GM19467 (cell line): ENCODE measurements at regions not wholly inside any gene's neighbourhood (a gene's known extent, or its start where the extent isn't known, plus 50 kb on each side); places are given as distances from the start of the nearest gene placed in this dataset.

Experiments used
- ATAC-seq: cut with Tn5 transposase; IDR thresholded peaks from one replicate; pipeline ENCODE4 v1.9.1; 2021; ENCODE audit warnings: mild to moderate bottlenecking, moderate library complexity; ENCODE audit not compliant: unreplicated experiment

DNA sequence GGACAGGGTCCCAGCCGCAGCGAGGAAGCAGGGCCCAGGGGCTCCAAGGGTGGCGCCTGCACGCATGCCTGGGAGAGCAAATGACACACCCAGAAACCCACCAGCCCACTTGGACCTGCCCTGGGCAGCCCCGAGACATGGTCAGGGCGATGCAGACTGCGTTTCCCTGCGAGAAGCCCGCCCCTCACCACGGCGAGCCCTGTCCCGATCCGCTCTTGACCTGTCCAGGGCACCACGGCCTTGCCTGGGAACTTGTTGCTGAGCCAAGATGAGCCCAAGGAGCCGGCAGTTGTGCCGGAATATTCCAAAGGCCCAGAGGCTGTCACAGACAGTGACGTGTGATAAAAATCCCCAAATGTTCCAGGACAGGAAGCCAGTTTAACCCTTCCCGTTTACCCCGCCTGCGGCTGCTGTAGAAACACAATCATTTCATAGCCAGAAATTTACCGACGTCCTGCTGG, 78.1 kb downstream of the SIK1 start:
- ATAC-seq, result no peak

DNA sequence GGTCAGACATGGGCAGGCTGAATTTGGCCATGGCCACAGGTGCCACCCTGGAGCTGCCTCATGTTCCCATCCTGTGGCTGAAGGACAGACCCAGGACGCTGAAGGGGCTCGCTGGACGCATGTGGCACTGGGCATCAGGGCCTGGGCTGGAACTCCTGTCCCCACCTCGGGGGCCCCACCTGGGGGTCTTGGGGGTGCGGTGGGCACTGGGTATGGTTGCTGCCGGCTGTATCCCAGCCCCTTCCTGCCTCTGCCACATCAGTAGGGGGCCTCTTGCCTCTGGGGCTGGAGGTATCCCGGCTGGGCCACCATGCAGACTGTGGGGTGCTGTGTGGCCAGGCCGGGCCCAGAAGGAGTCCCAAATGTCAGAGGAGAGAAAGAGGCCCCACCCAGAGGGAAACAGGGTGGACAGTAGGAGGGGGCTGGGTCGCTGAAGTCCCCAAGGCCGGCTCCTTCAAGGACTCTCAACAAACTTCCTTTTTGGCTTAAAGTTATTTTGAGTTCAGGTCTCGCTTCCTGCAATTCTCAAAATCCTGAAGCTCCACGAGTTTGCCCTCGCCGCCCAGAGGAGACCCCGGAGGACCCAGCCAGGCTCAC, 78.7 kb downstream of the SIK1 start:
- ATAC-seq, result no peak

DNA sequence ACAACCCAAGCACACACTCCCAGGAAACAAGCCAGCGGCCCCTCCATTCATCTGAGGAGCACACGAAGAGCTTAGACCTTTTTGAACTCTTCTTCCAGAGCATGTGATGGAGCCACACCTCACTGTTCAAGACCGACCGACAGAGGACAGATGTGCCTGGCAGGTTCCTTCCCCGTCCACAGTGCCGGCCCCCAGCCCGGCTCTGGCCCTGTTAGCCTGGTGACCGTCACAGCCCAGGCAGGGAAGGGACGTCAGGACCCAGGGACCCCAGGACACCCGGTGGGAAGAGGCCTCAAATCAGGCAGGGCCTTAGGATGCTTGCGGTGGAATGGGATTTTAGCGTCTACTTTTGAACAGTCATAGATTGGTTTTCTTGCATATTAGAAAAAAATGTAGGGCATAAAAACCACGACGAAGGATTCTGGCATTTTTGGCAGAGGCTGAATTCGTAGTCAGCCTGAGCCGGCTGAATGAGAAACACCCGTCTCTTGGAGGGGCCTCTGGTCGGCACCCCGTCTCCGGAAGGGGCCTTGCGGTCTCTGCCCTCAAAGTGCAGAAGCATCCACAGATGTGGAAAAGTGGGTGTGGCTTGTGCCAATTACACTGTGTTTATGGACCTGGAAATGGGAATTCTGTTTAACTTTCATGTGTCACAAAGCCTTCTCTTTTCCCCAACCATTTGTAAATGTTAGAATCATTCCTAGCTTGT, 79.3 kb downstream of the SIK1 start:
- no peak for ATAC-seq

DNA sequence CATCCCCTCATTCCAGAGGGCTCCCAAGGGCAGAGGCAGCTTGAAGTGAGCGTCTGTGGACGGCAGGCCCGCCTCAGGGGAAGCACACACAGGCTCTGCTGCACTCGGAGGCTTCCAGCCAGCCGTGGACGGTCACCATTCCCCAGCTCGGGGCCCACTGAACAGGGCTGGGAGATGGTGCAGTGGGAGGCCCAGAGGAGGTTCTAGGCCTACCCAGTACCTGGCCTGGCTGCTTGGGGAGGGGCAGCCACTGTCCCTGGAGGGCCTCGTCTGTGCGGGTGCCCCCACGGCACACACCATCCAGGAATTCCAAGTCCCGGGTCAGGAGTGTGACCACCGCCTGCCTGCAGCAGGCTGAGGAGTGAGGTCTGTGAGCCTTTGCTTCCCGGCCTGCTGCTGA, 80.4 kb downstream of the SIK1 start:
- ATAC-seq, result no peak

DNA sequence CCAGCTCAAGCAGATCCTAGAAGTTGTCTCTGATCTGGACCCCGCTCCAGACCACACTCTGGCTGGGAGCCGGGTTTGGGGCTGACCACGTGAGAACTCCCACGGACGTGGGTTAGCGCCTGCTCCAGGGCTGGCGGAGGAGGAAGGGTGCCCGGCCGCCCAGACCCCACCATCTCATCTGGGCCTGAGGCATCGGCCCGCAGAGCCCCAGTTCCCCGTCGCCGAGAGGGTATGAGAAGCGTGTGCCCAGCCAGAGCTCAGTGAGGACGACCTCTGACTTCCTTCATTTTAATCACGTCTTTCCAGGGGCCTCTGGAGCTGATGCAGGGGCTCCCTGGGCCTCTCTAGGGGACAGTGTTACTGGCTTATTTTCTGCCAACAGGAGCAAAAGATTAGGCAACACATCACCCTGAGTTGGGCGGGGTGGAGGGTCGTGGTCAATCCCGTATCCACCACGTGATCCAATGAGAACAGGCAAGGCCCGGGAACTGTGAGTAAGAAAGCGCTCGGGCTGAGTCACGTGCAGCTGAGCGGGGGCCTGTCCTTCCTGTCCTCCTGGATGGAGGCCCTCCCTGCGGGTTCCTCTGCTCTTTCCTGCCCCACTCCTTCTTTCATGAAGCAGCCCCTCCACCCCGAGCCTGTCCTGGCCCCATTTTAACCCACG, 81.1 kb downstream of the SIK1 start:
- ATAC-seq, result no peak

DNA sequence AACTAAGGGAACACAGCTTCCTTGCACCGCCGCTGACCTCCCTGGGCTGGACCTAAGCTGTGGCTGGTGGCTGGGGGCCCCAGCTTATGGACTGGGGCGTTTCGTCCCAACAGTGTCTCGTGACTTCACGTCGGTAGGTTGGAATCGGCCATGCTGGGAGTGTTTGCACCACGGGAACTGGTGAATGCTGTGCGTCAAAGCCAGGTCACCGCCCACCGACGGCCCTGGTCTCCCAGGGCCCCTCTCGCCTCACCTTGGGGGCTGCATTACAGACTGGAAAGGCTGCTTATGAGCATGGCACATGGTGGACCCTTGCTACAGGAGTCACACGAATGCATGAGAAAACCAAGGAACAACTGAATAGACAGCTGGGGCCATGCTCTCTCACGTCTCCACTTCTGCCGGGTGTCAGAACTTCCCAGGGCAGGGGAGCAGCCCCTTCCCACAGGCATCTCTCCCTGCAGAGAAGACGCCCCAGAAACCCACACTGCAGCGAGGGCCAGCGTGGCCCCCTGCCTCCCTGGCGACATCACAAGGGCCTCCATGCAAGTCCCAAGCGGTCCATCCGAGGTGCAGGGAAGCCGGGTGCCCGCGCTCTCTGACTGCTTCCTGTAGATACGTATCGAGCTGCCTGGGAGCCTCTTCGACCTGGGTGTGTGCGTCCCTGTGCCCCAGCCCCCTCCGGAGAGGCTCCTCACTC, 81.7 kb downstream of the SIK1 start:
- ATAC-seq, result no peak

DNA sequence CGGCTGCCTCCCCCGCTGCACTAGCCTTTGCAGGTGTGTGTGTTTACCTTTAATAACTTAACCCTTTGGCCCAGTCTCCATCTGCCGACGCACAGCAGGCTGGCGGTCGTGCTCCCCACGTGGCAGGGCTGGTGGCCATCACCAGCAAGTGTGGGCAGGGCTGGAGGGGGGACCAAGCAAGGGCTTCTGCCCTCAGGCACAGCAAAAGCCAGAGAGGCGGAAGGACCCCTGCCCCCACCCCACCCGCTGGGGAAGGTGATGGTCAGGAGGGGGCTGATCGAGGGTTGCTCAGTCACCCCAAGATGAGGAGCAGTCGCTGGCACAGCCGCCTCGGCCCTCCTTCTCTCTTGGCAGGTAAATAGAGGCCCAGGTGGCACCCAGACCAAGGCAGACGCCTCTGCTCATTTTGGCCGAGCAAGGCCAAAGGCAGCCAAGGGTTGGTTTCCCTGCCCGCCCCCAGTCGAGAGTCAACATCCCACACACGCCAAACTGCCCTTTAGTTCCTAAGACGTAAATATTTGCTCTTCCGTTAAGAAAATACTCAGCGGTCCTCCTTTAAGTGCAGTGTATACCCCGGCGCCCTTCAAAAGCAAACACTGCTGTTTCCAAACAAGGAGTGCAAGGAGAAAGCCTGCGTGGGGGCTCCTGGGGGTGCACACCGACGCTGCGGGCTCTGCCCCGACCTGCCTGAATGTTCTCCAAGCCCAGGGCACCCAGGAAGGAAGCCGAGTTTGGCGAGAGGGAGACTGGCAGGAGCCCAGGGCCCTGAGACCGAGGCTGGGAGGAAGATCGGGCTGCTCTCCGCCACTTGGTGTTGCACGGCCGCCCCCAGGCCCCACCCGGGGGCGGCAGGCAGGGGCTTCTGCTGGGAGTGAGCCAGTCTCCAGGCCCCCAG, 82.7 kb downstream of the SIK1 start:
- ATAC-seq, result no peak

DNA sequence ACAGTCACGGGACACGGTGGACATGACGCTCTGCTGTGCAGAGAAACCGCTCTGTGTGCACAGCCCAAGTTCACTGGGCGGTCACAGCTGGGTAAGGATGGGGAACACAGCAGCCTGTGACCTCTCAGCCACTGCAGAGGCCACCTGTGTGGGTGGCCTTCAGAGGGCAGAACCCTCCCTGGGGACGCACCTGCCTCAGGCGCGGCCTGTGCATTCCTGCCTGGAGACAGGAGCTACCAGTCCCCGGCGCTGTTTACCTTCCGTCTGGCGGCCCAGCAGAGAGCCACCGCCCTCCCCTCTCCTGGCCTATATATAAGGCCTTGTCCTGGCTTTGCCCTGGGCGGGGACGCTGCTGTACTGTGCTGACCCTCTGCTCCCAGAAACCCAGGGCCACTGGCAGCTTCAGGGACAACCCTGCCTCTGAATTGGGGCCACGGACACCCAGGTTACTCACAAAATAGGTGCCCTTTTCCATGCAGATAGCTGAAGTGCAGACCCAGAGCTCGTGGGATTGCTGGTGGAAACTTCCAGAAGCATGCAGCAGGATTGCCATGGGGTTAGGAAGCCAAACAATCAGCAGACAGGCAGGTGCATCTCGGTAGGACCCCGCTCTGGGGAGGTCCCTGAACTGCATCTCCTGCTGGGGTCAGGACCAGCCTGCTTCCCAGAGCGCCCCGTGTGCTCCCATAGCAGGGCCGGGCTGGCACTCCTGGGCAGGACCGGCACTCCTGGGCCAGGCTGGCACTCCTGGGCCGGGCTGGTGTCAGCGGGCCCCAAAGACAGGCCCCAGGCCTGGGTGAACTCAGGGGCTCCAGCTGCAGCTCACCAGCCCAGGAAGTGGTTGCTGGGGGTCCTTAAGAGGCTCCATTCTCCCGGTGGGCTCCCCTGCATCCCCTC, 83.6 kb downstream of the SIK1 start:
- no peak for ATAC-seq

DNA sequence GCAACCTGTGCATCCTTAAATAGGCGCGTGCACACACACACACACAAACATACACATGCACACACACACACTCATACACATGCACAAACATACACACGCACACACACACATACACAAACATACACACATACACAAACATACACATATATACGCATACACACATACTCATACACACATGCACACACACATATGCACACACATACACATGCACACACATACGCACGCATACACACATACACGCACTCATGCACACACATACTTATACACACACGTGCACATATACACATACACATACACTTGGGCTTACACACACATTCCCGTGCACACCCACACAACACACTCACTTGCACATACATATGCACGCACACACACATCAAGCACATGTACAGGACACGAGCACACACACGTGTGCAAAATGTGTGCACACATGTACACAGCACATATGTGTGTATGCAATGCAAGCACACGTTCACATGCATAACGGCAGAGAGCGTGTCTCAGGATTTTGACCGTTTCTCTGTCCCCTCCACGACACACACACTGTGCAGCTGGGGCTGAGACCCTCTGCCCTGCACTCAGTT, 84.5 kb downstream of the SIK1 start:
- ATAC-seq, result no peak

DNA sequence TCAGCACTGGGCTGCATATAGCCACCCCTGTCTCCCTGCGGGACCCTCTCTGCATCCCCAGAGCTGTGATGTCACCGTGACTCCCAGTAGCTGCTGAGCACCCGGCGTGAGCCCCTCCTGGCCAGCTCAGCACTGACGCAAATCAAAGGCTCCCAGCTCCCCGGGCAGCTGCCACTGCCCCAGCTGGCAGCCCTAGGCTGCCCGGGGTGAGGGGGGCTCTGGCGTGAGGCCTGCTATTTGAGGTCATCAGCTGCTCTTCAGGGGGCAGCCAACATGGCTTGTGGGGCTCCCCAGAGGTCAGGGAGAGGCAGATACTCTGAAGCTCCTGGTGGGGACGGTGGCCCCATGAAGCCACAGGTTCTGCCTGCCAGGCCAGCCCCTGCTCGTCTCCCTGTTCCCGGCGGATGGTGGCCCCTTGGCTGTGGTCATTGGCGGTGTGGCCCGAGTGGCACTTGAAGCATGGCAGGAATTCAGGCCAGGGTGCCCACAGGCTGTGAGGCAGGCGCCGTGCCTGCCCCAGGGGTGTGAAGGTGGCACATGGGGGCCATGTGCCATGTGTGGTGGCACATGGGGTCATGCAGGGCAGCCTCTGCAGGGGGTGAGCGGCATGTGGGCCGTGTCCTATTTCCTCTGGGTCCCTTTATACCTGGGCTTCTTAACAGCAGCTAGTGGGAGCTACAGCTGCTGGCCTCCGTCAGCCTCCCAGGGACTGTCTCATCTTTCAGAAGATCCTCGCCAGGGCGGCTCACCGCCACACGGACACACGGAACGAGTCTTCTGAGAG, 85.4 kb downstream of the SIK1 start:
- ATAC-seq, result no peak

DNA sequence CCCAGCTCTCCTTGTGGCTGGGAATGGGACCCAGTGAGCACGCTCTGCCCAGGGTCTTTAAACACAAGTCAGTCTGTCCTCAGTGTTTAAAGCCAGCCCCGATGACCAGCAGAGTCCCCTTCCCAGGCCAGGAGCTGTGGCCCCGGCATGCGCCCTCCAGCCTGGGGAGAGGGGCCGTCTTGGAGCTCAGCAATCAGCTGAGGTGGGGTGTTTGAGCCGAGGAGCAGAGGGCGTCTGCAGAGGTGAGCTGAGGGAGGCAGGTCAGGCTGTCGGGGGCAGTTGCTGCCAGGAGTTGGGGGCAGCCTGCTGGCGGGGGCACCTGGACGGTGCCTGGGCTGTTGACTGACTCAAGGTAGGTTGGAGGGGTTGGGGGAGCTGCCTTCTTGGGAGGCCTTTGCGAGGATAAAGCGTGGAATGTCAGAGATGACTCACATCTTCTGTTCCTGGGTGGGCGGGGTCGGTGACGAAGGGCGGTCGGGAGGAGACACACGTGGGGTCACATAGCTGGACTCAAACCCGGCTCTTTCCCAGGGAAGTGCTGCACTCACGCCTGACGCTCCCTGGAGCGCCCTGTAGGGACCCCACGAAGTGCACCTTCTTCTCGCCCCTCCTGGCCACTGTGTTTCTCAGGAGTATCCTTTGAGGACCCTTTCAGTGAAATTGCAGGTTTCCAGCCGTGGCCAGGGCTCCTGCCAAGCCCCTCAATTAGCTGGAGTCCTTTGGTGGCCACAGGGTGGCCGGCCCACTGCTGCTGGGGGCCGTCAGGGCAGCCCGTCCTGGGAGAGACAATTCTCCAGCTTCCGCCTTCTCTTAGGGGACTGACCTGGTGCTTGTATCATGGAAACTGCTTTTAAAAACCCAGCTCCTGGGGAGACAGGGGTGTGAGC, 86.2 kb downstream of the SIK1 start:
- ATAC-seq, result no peak

DNA sequence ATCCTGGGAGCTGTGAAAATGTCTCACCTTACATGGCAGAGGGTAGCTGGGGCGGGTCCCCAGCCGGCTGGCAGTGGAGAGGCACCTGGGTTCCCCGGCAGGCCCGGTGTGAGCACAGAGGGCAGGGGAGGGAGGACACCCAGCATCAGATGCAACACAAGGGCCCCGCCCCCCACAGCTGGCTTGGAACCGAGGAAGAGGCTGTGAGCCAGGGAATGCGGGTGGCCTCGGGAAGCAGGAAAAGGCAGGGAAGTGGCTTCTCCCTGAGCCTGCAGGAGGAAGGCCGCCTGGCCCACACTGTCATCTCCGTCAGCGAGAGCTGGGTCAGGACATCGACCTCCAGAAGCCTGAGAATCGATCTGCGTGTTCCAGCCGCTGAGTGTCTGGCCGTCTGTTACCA, 87.3 kb downstream of the SIK1 start:
- ATAC-seq, result no peak

DNA sequence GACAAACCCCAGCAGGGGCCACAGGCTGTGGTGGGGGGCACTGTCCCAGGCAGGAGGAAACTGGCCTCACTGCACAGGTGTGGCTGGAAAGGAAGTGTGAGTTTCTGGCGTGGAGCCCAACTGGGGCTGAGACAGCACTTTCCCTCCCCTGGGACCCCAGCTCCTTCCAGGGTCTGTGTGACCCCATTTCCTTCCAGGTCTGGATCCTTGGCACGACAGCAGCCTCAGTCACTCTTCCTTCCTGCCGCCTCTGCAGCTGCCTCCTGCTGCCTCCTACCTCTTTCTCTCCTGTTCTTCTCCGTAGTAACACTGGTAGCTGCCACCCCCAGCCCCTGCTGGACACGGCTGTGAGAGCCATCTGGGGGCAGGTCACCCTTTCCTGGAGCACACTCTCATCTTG, 88.0 kb downstream of the SIK1 start:
- no peak for ATAC-seq

DNA sequence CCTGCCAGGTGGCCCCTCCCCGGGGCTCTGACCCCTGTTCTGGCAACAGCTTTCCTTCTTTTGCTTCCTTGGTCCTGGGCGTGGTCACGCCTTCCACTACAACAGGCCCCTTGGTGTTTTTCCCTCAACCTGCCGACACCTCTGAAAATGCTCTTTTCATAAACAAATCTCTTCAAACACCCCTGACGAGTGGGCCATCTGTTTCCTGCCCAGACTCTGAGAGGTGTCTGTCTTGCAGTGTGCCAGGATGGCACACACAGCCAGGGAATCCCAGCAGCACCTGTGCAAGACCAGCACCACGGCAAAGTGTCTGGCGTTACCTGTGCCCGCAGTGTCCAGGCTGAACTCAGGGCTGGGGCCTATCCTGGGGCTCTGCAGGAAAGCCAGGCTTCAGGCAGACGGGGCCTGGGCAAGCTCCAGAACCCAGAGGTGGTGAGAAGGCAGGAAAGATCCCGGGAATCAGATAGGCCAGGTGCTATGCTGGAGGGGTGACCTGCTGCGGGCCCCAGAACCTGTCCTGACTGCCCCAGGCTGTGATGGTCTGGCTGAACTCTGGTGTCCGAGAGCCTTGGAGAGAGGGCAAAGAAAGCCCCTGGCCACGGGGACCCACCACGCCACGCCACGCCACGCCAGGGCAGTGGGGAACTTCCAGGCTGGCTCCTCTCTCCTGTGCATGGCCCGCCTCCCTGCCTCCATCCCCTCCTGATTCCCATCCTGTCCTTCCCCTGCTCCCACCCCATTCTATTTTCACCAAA, 88.9 kb downstream of the SIK1 start:
- no peak for ATAC-seq

DNA sequence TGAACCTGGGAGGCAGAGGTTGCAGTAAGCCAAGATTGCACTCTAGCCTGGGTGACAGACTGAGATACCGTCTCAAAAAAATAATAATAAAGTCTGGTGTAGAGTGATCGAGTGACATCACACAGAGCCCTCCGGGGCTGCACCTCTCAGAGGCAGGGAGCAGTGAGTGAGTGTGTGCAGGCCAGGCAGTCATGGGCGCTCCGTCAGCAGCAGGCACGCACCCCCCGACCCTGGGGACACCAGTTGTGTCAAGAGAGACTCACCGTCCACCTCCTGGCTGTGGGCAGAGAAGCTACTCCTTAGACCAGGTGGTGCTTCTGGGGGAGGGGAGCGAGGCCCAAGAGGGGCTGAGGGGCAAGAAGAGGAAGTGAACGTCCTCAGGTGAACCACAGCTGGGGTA, 91.8 kb downstream of the SIK1 start:
- ATAC-seq, result no peak

DNA sequence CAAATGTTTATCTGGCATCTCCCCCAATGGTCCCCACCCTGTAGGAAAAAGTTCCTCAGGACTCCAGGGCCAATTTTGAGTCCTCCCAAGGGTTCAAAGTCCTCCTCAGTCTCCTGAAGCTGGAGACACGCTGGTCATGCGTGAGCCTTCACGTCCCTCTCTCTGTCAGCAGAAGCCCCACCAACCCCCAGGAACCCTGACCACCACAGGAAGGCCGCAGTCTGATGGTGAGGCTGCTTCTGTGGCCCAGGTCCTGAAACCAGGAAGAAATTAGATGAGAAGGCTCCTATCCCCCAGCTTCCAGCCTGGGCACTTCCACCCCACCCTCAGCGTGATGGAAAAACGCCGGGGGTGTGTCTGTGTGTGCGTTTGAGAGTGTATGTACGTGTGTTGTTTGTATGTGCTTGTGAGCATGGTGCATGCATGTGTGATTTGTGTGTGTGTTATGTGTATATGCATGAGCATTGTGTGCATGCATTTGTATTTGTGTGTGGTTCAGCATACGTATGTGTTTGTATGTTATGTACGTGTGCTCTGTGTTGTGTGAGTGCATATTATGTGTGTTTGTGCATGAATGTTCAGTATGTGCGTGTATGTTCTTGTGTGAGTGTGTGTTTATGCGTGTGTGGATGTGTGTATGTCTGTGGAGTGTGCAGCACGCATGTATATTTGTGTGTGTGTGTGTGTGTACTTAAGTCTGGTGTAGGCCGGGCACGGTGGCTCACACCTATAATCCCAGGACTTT, 92.5 kb downstream of the SIK1 start:
- ATAC-seq, result no peak
